NK-92 (cell line): ENCODE measurements at regions not wholly inside any gene's neighbourhood (a gene's known extent, or its start where the extent isn't known, plus 50 kb on each side); places are given as distances from the start of the nearest gene placed in this dataset.
"Not testable (repeated sequence)": the region's sequence is repeated elsewhere in the genome, so short reads cannot be mapped to it uniquely, and the experiment has no call there.

ENCODE experiments used
- DNase-seq: peaks from one replicate; lab custom pipeline; 2025; ENCODE audit not compliant: unreplicated experiment; lab: John Stamatoyannopoulos, UW

DNA sequence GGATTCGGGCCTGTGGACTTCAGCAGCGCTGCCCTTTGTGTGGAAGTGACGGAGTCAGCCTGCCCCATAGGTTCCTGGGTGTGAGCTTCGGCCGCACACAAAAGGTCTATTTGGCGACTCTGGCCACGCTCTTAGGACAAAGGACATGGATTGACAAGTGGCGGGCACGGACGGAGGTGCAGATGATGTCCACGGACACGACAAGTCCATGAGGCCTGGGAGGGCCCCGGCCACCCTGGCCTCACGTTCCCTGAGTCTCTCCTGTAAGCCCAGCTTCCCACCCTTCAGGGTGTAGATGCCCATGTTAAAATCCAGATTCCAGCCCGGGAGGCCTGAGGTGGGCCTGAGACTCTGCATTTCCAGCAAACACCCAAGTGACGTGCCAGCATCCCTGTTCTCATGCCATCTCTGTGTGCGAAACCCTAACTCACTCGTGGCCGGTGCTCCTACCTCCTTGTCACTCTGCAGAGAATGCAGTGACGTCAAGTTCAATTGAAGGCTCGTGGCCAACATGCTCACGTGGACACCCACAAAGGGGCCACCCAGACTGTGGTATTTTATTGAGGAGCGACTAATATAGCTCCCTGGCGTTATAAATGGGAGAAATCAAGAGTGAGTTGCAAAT is 111.7 kb downstream of the RTP5 start:
- no peak for DNase-seq

DNA sequence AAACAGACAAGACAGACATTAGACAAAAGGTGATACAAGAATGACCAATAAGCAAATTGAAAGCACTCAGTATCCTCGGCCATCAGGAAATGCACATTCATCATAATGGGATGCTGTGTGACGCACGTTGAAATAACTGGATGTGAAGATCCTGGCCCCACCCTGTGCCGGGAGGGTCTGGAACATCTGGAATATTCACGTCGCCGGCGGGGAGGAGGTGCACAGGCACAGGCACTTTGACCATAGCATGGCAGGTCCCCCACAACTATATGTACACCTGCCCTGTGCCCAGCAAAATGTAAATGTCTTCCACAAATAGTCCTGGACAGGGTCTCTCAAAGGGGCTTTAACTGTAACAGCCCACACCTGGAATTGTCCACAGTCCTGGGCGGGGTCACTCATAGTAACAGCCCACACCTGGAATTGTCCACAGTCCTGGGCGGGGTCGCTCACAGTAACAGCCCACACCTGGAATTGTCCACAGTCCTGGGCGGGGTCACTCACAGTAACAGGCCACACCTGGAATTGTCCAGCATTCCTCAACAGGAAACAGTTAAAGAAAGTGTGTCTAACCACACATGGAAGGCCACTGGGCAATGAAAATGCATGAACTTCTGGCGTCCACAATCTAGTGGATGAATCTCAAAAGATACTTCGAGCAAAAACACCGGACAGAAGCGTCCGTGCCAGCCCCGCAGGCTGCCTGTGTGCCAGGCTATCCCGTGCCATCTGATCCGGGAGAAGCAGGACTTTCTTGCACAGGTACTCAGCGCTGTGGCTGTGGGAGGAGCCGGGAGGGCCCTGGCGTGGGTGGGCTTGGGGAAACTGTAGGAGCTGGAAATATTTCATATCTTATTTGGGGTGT is 113.4 kb downstream of the RTP5 start:
- no peak for DNase-seq

DNA sequence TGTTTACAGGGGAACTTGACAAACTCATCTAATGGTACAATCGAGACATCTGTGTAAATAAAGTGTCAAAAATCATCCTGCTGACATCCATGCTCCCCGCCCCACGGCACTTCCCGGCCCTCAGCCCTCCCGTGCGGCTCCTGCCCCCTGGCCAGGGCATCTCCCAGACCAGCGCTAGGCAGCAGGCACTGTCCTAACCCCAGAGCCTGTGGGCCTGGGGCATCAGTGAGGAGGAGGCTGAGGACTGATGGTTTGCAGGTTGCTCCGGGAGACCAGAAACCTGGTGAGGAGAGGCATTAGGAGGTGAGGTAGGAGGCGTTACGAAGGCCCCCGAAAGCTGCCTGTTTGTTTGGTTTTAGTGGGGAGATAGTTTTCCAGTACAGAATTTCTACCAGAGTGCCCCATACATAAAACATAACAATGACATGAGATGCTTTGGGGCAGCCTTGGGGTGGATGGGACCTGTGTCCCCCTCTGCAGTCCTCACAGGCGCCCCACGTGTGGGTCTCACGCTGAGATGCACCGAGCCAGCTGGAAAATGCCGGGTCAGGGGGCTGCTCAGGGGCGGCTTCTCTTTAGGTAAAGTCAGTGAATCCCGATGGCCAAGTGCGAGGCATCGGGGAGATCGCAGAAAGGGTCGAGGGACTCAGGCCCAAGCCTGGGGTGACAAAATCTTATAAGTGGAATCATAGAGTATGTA is 114.2 kb downstream of the RTP5 start:
- no peak for DNase-seq

DNA sequence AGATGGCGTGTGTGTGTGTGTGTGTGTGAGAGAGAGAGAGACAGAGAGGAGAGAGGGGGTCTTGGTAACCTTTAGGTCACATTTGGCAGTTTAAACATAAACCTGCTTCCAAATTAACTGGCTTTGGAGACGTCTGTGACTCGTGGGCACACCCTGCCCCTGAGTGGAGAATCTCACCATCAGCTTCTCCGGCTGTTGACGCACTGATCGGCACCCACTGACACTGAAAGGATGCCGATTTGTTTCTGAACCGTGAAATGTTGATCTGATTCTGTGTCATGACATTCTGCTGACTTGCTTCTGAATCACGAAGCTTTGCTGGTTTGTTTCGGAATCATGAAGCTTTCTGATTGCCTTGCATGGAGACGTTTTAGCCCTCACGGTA is 114.7 kb downstream of the RTP5 start:
- DNase-seq, result no peak

DNA sequence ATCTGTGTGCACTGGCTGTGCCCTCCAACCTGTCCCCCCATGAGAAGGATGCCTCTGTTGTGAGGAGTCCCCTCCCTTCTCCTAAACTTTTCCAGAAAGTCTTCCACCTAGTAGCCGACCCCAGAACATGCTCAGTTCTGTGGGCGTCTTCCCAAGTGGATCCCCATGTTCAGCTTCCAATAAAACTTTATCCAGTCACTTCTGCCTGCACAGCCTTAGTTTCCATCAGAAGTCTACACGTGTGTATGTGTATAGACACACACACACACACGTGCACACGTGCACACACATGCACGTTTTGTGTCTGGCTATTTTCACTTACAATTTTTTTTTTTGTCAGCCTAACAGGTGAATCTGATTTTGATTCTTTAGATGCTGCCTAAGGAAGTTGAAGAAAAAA is 115.1 kb downstream of the RTP5 start:
- no peak for DNase-seq

DNA sequence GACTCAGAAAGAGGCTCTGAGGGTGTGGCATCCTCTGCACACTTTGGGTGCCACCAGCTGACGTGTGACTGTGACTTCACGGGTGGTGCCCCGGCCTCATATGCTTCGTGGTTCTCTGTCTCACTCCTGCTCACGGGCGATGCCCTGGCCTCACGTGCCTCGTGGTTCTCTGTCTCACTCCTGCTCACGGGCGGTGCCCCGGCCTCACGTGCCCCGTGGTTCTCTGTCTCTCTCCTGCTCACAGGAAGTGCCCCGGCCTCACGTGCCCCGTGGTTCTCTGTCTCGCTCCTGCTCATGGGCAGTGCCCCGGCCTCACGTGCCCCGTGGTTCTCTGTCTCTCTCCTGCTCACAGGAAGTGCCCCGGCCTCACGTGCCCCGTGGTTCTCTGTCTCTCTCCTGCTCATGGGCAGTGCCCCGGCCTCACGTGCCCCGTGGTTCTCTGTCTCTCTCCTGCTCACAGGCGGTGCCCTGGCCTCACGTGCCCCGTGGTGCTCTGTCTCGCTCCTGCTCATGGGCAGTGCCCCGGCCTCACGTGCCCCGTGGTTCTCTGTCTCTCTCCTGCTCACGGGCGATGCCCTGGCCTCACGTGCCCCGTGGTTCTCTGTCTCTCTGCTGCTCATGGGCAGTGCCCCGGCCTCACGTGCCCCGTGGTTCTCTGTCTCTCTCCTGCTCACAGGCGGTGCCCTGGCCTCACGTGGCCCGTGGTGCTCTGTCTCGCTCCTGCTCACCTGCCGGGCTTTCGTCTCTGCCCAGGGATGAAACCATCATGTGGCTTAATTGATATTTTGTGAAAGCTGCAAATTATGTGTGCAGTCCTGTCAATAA is 115.8 kb downstream of the RTP5 start:
- DNase-seq, result not testable (repeated sequence)

DNA sequence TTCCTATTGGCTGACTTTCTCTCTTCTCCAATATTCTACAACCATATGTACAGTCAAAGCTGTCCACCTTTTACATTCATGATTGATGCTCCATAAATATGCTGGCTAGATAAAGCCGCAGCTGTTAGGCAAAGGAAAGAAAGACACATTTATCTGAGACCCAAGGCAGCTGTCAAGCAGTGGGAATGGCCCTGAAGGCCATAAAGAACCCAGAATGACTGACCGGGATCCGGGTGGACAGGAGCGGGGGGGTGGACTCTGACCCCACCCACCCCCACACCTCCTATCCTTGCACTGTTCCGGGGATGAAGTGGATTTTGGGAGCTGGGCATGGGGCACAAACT is 116.4 kb downstream of the RTP5 start:
- DNase-seq, result no peak

DNA sequence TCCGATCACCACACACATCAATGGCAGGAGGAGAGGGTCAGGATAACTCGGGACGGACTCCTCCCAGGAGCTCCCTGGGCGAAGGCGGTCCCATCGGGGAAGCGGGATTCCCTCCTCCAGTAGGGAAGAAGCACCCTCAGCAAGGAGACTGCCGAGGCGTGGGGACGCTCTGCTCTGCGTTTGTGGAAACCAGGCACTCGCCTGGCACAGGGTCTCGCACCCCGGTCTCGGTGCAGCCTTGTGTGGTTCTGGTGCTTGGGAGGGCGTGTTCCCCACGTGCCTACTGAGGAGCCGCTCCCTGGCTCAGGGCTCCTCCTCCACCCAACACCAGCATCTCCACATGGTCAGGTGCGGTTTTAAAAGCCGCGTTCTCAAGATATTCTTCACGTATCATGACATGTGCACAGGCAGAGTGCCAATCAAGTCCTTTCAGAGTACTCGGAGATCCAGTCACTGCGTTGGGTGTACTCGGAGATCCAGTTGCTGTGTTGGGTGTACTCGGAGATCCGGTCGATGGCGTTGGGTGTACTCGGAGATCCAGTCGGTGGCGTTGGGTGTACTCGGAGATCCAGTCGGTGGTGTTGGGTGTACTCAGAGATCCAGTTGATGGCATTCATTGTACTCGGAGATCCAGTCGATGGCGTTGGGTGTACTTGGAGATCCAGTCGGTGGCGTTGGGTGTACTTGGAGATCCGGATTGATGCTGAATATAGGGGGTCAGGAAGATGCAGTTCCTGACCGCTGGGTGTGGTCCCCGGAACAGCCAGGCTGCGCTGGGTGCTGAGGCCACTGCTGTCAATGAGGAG is 117.5 kb downstream of the RTP5 start:
- no peak for DNase-seq

DNA sequence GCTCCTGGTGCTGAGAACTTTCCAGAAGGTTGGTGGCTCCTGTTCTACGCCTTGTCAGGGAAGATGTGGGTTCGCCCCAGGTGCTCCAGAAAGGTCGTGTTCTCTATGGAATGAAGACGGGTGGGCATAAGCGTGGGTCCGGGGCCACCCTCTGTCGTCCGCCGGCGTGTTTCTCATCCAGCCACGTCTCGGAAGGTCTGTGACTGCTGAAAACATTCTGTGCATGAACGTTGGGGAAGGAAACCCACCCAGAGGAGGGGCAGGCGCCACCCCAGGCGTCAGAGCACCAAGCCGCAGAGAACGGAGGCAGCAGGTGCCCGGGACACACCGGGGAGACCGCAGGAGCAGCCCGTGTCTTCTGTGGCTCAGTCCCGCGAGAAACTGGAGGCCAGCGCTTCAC is 118.2 kb downstream of the RTP5 start:
- DNase-seq, result no peak

DNA sequence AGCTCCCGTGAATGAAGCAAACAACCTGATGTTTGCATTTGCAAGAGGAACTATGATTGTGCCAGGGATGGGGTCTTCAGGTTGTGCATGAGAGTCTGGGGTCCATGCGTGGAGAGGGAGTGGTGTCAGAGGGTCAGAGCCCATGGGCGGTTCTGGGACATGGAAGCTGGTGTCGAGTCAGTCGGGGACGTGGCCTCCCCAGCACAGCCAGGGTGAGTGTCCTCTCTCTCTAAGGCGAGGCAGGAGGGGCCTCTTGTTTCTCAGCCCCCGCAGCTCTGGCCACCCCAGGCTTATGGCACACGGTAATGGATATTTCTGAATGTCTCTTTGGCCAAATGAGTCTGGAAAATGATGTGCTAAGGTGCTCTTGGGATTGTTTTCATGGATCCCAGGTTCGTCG is 118.6 kb downstream of the RTP5 start:
- DNase-seq, result no peak

DNA sequence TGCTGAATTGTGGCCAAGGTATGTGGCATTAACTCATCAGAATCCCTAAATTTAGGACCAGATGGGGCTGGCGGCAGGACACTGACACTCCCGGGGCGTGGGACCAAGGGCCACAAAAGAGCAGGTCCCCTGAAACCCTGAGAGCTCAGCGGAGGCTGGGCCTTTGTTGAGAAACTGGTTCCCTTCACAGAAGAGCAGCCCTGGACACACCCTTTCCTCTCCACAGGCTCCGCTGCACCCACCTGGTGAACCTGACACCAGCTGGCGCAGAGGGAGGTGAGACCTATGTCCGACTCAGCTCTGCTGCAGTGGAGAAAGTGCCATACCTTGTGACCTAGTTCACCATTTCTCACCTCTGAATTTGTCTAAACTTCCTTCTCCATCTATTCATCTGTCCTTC is 119.5 kb downstream of the RTP5 start:
- no peak for DNase-seq

DNA sequence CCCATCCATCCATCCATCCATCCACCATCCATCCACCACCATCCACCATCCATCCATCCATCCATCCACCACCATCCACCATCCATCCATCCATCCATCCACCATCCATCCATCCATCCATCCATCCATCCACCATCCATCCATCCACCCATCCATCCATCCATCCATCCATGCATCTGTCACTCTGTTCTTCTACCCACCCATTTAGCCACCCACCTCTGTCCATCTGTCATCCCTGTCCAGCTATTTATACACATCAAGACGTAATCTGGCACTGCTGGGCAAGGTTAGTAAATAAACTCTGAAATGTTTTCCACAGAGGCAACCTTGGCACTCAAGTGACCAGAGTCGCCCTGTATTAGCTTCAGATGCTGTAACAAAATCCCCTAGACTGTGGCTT is 120.9 kb downstream of the RTP5 start:
- DNase-seq, result no peak

DNA sequence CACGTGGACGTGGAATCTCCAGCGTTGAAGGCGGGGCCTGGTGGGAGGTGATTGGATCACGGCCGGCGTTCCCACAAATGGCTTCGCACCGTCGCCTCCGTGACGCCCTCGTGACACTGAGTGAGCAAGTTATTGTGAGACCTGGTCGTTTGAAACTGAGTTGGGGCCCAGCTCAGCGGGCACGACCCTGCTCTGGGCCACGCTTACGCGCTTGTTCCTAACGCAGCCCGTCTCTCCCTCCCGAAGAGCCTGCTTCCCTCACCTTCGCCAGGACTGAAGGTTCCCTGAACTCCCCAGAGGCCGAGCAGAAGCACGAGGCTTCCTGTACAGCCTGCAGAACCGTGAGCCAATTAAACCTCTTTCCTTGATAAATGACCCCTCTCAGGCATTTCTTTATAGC is 121.8 kb downstream of the RTP5 start:
- no peak for DNase-seq

DNA sequence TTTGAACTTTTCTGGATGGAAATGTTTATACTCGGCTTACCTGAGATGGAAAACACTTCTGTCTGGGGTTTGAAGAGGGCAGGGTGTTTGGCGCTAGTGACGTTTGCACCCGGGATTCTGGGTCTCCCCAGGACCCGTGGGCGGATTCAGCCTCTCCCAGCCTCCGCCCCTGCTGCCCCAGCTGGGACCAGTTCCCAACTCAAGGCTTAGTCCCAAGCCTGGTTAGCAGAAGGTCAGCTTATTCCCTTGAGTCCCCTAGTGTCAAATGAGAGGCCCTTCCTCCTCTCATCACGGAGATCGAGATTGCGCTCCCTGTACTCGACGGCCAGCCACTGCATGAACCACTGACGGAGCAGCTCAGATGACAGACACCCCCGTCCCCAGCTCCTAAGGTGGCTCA is 123.2 kb downstream of the RTP5 start:
- no peak for DNase-seq

DNA sequence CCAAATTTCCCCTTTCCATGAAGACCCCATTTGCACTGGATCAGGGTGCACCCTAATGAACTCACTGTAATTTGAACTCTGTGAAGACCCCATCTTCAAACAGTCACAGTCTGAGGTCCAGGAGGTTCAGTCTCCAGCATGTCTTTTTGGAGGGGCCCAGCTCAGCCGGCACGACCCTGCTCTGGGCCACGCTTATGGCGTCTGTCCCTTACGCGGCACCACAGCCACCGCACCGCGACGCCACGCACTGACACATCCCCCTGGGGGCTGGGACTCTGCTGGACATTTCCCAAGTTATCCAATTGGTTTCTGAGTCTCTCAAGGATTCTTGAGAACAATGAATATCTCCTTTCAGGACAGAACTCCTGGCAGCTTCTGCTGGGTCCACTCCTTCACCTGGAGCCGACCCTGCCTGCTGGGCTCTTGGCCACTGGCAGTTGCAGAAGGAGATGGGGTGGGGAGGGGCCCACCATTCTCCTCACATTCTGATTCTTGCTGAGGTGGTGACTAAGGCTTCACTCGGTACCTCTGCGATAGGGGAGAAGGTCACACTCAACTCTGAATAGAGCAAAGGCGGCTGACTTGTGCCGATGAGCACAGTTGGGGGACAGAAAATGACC is 124.0 kb downstream of the RTP5 start:
- no peak for DNase-seq

DNA sequence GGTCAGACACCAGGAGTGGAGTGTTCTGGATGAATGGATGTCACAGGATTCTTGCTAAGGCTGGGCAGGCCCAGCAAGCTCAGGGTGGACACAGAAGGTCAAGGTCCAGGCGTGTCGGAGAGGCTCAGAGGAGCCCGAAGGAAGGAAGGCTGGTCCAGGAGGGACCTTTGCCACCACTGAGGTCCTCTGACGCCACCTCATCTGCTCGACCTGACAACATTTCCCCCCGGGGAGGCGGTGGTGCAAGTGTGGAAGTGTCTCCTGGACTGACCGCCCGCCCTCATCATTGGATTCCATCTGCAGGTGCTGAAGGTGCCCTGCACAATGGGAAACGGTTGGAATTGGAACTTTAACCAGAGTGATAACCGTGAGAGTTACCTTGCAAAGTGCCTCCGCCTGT is 124.6 kb downstream of the RTP5 start:
- DNase-seq, result no peak

DNA sequence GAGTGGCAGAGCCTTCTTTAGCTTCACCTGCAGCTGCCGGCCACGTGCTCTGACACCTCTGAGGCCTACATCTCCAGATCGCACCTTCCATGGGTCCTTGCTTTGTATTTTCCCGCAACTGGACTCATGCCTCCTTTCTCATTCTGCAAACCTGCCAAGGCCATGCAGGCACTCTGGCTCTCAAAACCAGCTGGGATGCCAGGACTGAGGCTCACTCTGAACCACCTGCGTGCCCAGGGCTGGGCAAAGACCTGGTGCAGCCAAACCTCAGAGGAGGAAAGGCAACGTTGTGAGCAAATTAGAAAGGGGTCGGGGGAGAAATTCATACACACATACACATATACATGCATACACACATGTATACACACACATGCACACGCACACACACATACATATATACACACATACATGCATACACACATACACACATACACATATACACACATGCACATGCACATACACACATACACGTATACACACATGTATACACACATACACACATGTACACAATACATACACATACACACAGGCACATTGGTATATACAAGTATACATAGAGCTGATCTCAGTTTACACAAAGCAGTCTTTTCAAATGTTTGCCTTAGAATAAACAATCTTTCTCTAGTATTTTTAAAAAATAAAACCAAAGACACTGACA is 125.2 kb downstream of the RTP5 start:
- no peak for DNase-seq

DNA sequence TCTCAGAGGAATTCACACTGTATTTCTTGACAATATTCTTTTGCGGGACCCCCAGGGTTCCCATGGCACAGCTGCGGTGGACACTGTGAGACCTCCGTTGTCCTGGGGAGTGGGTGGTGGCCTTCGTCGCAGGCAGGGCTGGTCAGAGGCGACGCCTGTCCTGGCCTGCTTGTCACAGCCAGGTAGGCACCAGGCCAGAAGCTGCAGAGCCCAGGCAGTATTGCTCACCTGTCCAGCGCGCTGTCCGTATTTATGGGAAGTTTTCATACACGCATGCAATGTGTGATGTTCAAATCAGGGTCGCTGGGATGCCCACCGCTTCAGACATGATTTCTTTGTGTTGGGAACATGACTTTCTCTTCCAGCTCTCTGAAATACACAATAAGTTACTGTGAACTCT is 126.6 kb downstream of the RTP5 start:
- DNase-seq, result no peak

DNA sequence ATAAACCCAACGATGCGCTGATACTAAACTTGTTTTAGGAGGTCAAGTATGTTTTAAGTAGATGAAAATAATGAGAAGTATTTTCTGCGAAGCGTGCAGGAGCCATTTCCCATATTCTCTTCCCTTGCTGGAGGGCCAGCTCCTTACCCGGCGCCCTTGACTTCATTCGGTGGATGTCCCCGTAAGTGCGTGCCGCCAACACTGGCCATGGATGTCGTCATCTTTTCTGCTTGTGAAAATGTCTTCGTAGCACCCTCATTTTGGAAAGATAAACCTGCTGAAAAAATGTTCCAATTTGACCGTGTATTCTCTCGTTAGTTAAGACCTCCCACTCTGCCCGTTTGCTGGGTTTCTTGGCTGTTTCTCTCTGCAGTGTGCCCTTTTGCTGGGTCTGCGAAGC is 127.5 kb downstream of the RTP5 start:
- DNase-seq, result no peak

DNA sequence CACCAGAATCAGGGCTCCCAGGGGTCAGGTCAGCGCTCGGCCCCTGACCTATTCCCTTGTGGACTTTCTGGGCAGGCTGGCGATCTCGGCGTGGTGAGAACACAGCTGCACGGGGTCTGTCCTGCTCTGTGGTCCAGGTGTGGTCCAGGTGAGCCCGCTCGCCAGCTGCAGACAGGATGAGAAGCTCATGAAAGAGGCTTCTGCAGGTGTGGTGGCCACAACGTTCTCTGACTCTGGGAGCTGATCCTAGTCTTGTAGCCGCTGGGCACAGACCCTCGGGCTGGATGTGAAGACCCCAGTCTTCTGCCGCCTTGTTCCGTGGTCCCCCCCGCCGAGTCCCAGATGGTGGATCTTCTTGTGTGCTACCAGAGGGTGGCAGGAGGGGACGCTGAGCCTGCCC is 129.7 kb downstream of the RTP5 start:
- DNase-seq, result no peak
